DMS 273 (cell line): ENCODE measurements at regions not wholly inside any gene's neighbourhood (a gene's known extent, or its start where the extent isn't known, plus 50 kb on each side); places are given as distances from the start of the nearest gene placed in this dataset.

Experiments
- DNase-seq: peaks from one replicate; lab custom pipeline; 2025; ENCODE audit not compliant: unreplicated experiment; lab: John Stamatoyannopoulos, UW

- DNase-seq = no peak
These were observed 213.0 kb upstream of the SETBP1 start for GRCh38 chr18:44467718-44468117.

- no peak for DNase-seq
These were observed 207.2 kb upstream of the SETBP1 start for GRCh38 chr18:44473394-44474066.

- no peak for DNase-seq
These were observed 206.6 kb upstream of the SETBP1 start for GRCh38 chr18:44474067-44474411.

- DNase-seq = no peak
These were observed 206.1 kb upstream of the SETBP1 start for GRCh38 chr18:44474591-44474990.

- DNase-seq = no peak
These were observed 197.9 kb upstream of the SETBP1 start for GRCh38 chr18:44482761-44483160.

GRCh38 chr18:44495151-44495550 is 185.5 kb upstream of the SETBP1 start:
- no peak for DNase-seq

- DNase-seq = no peak
These were observed 183.4 kb upstream of the SETBP1 start for GRCh38 chr18:44497311-44497710.

GRCh38 chr18:44497757-44498490 is 182.8 kb upstream of the SETBP1 start:
- DNase-seq = no peak

GRCh38 chr18:44500808-44501610 is 179.7 kb upstream of the SETBP1 start:
- no peak for DNase-seq

- DNase-seq = no peak
These were observed 178.5 kb upstream of the SETBP1 start for GRCh38 chr18:44502221-44502620.

GRCh38 chr18:44502790-44503189 is 177.9 kb upstream of the SETBP1 start:
- DNase-seq = no peak

GRCh38 chr18:44503854-44504253 is 176.8 kb upstream of the SETBP1 start:
- no peak for DNase-seq

GRCh38 chr18:44507729-44508325 is 172.9 kb upstream of the SETBP1 start:
- DNase-seq = no peak

- no peak for DNase-seq
These were observed 172.2 kb upstream of the SETBP1 start for GRCh38 chr18:44508474-44508873.

GRCh38 chr18:44509048-44509447 is 171.6 kb upstream of the SETBP1 start:
- no peak for DNase-seq

GRCh38 chr18:44510390-44510789 is 170.3 kb upstream of the SETBP1 start:
- DNase-seq = no peak

GRCh38 chr18:44513233-44513632 is 167.5 kb upstream of the SETBP1 start:
- DNase-seq = no peak

- DNase-seq = no peak
These were observed 166.6 kb upstream of the SETBP1 start for GRCh38 chr18:44514106-44514505.

- DNase-seq = no peak
These were observed 165.9 kb upstream of the SETBP1 start for GRCh38 chr18:44514766-44515165.

- DNase-seq = no peak
These were observed 164.2 kb upstream of the SETBP1 start for GRCh38 chr18:44516450-44516849.

GRCh38 chr18:44517136-44517535 is 163.6 kb upstream of the SETBP1 start:
- DNase-seq = no peak
